DMS53 (cell line): ENCODE measurements at regions not wholly inside any gene's neighbourhood (a gene's known extent, or its start where the extent isn't known, plus 50 kb on each side); places are given as distances from the start of the nearest gene placed in this dataset.
"Not testable (repeated sequence)": the region's sequence is repeated elsewhere in the genome, so short reads cannot be mapped to it uniquely, and the experiment has no call there.

ENCODE experiments used
- DNase-seq: peaks from one replicate; lab custom pipeline; 2025; lab: John Stamatoyannopoulos, UW

DNA sequence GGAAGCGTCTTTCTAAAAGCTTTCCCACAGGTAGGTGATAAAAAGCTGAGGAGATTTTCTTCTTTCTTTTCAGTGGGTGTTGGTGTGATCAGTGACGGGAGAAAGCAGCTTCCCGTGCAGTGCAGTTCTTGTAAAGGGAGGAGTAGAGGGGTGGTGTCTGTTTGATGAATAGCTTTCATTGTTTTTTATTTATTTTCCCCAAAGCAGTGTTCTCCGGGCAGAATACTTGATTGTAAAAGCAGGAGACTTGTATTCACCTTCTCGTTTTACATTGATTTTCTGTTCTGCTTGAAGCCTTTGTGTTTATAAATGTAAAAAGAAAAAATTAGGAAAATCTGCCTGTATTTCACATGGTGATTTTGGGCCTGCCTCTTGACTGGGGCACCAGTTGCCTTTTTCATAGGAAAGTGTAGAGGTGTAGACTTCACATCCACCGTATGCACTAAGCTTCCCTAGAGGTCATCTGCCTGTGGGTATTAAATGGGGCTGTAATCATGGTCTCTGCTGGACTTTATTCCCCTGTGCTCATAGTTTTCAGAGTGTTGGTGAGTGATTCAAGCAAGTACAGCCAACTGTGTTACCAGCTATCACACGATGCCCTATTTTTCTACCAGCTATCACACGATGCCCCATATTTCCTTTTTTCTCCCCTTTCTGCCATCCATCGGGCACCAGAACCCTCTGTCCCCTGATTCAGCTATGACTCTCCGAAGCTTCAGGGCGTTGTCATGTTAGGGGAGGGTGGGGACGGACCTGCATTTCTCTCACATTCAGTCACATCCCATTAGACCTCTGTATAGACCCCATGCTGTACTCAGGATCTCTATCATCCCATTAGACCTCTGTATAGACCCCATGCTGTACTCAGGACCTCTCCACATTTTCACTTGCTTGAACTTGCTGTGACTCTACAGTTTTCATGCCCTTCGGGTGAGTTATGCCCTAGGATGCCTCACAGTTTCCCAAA is 526.5 kb downstream of the TRIML1 start:
- no peak for DNase-seq

DNA sequence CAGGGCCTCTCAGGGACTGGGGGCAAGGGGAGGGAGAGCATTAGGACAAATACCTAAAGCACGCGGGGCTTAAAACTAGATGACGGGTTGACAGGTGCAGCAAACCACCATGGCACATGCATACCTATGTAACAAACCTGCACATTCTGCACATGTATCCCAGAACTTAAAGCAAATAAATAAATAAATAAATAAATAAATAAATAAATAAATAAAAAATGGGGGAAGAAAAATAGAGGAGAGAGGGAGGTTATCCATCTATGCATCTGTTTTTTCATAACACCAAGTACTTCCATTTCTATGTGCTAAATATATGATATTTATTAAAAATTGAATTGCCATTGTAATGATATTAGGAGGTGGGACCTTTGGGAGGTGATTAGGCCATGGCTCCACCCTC is 539.5 kb downstream of the TRIML1 start:
- DNase-seq, result not testable (repeated sequence)

DNA sequence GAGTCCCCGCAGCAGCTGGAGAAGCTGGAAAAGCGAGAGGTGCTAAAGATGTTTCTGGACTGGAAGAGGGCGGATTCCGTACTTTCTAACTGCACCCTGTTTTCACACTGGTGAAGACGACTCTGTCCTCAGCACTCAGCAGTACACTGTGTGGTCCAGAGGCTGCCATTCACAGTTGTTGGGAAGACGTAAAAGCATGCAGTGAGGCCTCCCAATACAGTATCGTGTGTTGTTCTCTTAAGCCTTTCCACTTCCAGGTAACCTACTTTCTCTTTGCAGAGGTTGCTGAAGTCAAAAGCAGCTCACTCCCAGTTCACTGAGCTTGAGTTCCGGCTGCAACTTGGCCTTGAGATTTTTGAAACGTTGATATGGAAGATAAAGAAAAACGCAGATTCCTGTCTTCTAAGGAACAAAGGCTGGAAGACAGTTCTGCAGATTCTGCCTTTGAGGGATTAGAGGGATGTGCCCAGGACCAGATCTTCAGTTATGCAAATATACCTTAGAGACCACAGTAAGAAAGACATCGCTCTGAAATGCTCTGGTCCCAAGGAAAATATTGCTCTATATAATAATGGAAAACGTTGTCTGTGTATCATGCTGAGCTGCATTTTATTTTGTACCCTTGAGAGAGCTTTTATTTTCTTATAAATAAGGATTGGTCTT is 540.9 kb downstream of the TRIML1 start:
- no peak for DNase-seq

DNA sequence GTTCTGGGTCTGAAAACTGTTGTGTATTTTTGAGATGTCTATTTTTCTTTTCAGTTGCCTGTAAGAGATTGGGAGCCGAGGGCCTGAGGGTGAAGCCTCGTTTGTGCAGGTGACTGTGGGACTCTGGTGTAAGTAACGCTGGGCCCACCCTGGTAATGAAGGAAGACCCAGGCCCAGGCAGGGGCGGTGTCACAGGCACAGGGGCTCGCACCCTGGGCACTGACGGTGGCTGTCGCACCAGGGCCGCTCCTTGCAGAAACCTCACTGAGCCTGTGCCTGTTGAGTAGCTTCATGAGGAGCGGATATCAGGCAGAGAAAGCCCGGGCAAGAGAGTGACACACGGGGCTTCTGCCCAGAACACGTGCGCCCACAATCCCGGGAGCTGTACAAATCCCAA is 541.4 kb downstream of the TRIML1 start:
- no peak for DNase-seq

DNA sequence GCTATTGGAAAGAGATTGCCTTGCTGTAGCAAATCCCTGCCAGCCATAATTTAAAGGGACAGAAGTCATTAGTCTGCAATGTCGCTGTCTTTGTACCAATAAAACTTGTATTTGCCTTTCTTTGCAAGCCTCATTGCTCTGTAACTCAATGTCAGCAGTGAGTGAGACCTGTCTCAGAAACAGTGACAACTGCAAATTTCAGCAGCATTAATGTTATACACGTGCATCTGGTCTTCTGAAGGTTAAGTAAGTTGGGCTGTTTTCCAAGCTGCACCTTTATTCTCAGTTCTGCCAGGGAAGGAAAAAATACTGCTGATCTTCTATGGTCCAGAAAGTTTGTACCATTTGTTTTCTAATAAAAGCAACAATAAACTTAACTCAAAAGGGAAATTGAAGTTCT is 543.1 kb downstream of the TRIML1 start:
- DNase-seq, result no peak

DNA sequence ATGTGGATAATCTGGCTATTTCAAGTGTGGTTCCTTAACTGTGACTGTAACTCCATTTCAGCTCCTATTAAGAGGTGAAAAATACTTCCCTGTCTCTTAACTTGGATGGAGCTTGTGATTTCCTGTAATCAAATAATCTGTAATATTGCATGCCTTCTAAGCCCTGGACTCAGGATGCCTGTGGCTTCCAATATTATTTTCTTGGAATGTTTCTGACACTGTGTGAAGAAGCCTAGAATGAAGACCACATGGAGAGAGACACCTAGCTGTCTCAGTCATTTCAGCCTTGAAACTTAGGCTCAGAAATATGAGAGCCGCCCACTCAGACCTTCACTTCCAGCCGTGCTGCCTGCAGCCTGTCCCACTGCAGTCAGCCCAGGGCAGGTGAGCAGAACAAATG is 544.3 kb downstream of the TRIML1 start:
- DNase-seq, result no peak

DNA sequence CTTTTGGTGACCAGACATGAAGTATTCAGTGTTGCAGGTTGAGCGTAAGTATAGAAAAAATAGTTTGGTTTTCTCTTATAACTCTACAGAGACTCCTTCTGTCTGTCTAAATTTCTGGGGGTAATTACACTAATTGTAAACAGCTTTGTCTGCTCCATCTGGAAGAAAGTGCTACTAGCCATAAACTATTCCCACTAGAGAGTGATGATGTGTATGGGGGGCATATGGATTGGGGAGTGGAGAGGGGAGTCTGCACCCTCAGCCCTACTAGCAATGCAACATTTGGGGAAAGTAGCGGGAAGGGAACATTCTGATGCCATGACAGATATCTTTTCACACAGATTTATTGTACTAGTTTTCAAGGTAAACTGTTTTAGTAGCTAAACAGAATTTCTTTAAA is 549.7 kb downstream of the TRIML1 start:
- no peak for DNase-seq

DNA sequence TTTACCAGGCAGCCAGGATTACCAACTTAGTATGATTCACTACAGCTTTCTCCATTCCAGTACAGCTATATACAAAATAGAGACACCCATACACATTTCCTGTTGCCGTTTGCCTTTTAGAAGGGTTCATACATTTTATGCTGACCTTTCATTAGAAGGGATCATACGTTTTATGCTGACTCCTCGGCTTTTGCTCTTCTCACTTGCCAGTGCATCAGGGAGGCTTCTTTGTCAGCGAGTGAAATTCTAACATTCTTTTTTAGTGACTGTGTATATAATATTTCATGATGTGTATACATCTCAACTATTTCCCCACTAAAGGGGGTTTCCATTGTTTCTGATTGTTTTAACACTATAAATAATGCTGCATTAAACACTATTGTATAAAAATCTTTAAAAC is 552.6 kb downstream of the TRIML1 start:
- no peak for DNase-seq

DNA sequence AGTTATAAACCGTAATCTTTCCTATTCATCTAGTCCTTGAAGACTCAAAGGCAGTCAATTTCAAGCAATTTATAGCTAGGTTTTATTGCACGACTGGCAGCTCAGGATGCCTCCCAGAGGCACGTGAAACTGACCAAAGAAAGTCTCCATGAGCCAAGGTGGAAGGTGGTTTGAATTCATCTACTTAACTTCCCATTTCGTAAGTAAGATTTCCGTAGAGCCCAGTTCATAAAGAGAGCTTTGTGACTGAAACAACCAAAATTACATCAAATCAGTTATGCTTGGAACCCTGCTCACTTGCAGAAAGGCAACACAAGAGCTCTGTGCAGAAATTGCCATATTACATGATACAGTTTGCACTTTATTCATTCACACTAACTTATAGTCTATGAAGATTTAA is 556.0 kb downstream of the TRIML1 start:
- DNase-seq, result no peak

DNA sequence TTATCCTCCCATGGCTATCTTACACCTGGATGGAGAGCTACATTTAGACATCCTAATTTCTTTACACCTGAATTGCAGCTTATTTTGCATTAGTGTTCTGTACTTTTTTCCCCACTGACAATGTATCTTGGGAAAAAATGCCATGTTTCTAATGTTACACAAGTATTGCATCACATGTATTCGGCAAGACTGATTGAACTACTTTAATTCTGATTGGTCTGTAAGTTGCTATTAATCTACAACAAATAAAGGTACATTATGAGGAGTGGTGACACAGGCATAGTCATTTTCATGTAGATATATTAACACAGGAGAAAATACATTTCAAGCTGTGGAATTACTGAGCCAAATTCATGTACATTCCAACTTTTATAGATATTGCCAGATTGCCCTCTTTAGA is 558.0 kb downstream of the TRIML1 start:
- no peak for DNase-seq

DNA sequence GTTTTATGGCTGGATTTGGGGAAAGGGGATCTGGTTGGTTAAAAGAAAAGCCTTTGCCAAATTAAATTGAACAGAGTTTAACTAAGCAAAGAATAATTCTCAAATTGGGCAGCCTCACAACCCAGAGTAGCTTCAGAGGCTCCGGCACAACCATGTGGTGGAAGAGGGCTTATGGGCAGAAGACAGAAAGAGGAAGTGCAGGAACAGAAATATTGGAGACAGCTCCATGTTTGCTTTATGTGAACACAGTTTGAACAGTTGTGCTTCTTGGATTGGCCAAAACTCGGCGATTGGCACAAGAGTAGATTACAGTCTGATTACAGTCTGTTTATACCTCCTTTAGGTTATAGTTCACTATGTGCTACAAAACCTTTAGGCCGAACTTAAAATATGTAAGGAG is 562.7 kb downstream of the TRIML1 start:
- no peak for DNase-seq

DNA sequence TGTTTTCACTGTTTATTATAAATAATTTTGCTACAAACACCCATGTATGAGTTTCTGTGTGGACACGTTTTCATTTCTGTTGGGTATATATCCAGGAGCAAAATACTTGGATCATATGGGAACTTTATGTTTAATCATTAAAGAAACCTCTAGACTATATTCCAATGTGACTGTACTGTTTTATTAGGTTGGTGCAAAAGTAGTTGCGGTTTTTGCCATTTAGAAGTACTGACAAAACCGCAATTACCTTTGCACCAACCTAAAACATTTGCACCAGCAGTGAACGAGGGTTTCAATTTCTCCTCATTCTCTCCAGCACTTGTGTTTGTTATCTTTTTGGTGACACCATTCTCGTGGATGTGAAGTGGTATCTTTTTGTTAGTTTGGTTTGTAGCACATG is 565.0 kb downstream of the TRIML1 start:
- DNase-seq, result no peak

DNA sequence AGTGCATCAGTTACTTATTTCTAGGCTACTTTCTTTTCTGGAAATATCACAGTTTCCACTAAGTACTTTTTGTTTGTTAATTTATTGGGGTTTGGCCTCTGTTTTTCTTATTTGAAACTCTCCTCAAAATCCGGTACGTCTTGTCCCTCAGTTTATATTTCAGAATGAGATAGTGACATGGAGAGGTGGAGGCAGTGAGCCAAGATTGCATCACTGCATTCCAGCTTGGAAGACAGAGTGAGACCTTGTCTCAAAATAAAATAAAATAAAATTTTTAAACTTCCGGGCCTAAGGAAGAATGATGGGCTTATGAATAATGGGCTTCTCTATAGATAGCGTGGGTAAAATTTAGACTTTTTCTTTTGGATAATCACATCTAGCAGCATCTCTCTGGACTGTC is 567.8 kb downstream of the TRIML1 start:
- no peak for DNase-seq

DNA sequence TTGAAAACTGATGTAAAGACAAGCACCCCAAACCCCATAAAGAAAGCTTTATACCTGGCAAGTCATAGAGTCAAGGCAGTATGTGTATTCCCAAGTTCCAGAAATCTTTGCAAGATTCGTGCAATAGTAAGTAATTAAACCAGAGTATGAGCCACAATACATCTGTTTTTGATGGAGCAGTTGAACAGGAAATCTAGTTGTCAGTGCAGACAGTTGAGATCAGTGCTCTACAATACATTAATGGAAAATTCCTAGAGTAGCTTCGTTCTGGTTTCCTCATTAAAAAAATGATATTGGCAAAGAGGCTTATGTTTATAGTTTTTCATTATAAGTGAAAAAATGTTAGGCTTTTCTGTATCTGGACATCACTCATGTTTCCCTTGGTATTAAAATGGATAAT is 575.3 kb downstream of the TRIML1 start:
- no peak for DNase-seq

DNA sequence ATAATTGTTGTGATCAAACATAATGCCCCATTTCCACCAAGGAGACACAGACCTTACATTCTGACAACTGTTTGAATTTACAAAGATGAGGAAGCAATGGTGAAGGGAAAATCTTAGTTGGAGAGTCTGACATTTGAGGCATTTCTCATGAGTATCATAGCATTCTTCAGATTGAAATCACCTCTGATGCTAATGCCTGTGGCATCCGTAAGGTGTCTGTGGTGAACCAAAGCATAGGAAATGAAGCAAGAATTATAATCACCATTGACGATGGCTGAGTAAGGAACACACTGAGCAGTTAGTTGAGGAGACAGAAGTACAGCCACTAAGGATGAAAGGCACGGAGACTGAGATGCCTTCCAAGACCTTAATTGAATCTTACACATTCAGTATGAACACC is 575.7 kb downstream of the TRIML1 start:
- no peak for DNase-seq

DNA sequence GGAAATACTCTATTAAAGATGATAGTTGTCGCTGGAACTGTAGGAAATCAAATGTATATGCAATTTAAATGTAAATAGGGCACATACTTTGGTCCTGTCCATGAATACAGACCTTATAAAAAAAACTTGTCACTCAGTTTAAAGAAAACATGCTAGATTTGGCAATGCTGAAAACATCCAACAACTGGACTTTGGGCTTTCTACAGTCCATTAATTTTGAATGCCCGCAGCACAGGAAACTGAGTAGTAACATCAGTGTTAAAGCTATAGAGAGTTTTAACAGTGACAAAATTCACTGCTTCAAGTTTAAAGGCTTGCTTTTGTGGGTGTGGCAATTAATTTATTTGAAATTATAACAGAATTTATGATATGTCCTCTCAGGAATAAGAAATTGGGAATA is 578.4 kb downstream of the TRIML1 start:
- no peak for DNase-seq

DNA sequence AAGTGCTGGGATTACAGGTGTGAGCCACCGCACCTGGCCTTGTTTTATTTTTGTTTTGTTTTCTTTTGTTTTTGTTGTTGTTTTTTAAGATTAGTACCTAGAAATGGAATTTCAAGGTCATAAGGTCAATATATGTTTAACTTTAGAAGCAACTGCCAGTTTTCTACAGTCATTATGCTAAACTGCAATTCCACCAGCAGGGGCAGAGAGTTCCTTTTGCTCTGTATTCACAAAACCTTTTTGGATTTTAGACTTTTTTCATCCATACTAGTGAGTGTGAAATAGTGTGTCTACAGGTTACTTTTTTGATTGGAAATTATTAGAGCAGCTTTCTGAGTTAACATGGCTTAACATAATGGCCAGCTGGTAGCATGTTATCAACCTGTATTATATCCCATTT is 580.6 kb downstream of the TRIML1 start:
- DNase-seq, result peak; percentile 7

DNA sequence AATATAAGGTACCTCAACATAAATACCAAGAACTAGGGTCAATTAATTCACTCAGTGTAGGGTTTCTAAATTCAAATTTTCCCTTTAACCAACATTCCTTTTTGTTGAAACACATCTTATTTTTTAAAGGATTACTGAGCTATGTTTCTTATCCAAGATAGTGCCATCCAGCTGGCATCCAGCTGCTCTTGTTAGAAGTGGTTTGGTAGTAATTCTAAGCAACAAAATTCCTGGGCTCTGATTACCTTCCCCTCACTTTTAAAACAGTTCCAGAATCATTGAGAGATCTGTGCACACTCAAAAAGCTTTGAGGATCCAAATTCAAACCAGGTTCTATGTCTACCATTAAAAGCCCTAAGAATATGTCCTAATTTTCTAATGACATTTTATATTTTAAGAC is 583.7 kb downstream of the TRIML1 start:
- no peak for DNase-seq

DNA sequence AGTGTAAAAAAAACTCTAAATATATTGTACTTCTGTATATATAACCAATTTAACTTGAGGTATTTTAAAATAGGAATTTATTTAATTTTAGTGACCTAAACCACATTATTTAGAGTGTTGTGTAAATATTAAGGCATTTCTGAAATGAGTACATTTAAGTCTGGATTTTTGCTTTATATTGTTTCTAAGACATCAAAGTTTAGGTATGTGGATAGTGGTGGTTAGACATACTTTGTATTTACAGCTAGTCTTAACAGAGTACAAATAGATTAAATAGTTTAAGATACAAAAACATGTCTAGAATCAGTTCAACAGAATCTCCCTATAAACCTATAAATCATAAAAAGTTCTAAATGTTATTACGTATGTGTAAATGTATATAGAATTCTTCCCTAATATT is 588.5 kb downstream of the TRIML1 start:
- DNase-seq, result no peak

DNA sequence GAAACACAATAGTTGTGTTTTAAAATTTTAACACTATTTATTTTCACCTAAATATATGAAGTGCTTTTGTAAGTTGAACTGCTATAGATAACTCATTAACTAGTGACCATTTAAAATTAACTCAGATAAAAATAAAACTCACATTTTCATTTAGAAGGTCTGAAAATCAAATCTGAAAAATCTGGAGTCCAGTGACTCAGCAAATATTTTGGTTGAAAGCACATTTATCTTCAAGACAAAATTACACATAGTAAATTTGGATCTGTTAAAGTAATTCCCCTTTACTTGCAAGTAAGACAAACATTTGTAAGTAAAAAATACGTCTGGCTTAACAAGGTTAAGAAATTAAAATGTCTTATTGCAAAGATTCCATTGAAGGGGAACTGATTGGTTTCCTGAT is 589.1 kb downstream of the TRIML1 start:
- DNase-seq, result no peak

DNA sequence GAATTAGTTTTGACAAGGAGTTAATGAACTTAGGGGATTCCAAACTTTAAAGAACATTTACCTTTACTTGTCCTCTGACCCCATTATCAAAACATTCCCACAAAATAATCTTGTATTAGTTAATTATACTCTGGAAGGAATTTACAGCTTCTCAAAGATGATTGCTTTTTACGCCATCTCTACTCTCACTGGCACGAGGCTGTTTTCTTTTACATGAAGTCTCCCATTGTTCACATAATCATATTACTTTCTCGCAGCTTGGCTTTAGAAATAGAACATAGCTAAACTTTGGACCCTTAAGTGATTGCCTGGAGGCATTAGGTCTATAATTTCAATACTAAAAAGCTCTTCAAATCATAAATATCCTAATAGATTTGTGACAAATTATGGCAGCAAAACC is 592.9 kb downstream of the TRIML1 start:
- no peak for DNase-seq

DNA sequence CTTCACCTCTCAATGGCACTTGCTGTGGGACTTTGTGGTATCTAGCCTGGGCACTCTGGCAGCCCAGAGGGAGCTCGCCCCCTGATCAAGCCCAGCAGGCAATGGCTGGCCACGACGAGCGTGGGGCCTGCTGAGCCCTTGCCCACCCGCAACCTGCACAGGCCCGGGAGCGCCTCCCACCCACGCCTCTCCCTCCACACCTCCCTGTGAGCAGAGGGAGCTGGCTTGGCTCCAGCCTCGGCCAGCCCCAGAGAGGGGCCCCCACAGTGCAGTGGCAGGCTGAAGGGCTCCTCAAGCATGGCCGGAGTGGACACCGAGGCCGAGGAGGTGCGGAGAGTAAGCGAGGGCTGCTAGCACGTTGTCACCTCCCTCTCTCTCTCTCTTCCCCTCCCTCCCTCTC is 595.8 kb downstream of the TRIML1 start:
- DNase-seq, result no peak

DNA sequence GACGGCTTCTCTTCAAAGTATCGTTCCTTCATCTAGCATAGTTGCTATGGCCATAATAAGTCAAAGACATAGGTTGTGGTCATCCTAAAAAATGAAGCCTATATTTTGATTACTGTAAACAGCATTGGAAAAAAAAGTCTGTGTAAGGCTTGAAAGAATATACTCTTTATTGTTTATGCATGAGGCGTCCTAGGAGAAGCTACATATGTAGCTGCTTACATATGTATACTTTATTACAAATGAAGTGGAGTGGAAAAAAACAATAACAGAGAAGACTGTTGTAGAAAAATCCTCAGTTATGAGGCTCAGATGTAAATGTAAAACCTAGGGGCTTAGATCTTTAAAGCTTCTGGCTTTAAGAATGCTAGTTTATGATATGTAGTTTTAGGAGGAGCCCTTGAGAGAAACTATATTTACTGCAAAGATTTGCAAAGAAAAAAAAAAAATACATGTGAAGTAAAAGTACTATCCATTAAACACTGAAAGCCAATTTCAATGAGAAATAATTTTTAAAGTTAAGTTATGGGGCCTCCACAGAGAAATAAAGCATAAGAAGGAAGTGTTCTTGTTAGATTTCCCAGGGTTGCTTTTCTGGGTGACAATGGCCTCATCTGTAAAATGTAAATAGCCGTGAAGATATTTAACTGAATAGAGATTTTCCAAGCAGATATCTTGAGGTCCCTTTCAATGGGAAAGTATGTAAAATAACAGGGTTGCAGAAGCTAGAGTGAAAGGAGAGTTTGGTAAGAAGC is 598.2 kb downstream of the TRIML1 start:
- no peak for DNase-seq
